GM04504 (cell line): ENCODE measurements at regions not wholly inside any gene's neighbourhood (a gene's known extent, or its start where the extent isn't known, plus 50 kb on each side); places are given as distances from the start of the nearest gene placed in this dataset.

Experiments
- DNase-seq: peaks from one replicate; pipeline ENCODE4 v3.0.0-alpha.2; 2012; ENCODE audit warnings: low read depth

- no peak for DNase-seq
Measured at GRCh38 chr4:185987961-185988627, 80.9 kb upstream of the TLR3 start.

DNA sequence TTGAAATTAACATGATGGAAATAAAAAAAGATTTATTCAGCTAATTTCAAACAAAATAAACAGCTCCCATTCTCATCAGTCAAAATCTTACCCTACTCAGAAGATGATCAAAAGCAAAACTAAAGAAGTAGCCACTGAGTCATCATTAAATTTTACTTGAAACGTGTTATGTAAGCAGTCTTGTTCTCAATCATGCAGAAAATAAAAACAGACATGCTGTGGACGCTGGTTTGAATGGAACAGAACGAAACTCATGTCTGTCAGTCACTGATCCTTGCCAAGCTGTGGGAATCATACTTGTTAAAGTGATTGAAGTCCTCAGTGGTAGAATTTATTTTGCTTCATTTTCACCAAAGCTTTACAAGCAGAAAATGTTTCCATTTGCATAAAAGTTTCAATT, 77.2 kb upstream of the TLR3 start:
- no peak for DNase-seq

DNA sequence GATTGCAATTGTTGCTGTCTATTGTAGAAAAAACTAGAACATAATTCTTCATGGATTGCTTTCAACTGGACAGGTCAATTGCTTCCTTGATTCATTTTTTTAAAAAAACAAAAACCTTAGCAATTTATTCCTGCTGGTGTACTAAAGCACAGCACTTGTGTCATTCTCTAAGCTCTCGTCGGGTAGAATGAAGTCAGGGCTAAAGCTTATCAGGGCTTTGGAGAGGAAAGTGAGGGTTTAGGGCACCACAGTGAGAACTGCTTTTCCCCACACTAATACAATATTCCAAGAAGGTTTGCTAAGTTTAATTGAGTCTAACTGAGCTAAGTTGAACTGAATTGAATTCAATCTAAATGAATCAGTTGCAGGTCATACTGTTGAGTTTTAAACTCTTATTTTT, 76.4 kb upstream of the TLR3 start:
- DNase-seq, result no peak

DNA sequence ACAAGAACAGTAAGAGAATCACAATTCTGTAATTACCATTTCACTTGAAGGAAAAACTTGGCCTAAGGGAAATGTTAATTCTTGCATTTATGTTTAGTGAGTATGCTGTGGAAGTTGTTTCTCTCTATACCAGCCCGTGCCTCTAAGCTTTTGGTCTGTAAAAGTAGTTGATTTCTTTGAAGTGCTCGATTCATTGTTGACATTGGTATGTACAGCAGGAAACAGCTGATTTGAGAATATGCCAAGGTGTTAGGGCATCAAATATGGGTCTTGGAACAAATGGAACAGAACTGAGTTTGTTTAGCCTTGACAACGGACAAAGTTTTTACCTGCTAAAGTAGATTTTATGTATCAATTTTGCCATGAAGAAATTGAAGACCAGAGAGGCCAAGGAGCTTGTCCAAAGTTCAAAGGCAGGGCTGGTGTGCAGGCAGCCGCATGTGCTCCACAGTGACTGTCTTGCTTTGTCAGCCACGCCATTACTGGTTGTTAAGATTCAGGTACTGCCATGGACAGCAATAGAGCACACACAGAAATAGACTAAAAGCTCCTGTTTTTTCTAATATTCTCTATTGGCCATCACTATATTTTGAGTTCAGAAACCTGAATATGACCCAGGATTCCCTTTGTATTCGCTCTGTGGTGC, 75.5 kb upstream of the TLR3 start:
- DNase-seq, result no peak

- DNase-seq, result no peak
Measured at GRCh38 chr4:185994750-185995149, 74.2 kb upstream of the TLR3 start.

- no peak for DNase-seq
Measured at GRCh38 chr4:185995665-185996064, 73.3 kb upstream of the TLR3 start.

GRCh38 chr4:185997296-185997695, 71.7 kb upstream of the TLR3 start:
- no peak for DNase-seq

DNA sequence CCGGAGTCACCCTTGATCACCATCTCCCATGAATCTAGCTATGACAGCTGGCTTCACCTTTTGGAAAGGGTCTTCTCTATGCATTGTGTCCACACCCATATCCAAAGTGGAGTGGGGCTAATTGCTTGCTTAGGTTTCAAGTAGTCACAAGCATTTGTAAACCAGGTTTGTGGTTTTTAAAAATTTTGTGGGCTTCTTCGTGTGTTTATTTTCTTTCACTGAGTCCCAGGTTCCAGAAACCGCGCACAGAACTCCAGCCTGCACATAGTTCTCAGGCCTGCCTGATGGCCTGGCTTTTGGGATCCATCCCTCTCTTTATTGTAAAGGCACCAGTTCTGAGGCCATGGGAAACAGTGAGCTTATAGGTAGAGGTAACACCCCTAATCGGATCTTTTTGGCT, 70.2 kb upstream of the TLR3 start:
- DNase-seq, result no peak

GRCh38 chr4:185999207-185999606, 69.7 kb upstream of the TLR3 start:
- no peak for DNase-seq

DNA sequence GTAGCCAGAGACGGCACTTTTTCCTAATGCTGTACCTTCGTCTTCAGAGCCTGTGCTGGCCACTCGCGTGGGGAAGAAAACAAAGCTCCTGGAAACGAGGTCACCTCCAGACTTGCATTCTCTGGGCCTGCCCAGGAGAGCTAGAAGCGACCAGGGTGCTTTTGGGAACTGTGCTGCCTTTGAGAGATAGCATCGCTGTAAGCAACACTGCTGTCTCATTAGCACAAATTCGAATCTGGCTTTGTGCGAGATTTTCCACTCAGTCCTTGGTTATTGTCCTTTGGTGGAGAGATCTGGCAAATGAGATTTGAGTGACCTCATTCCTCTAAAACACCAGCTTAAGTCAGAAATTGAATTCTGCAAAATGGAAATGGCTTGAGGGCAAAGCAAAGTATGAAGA, 66.1 kb upstream of the TLR3 start:
- no peak for DNase-seq

GRCh38 chr4:186003746-186004145, 65.2 kb upstream of the TLR3 start:
- DNase-seq, result no peak

DNA sequence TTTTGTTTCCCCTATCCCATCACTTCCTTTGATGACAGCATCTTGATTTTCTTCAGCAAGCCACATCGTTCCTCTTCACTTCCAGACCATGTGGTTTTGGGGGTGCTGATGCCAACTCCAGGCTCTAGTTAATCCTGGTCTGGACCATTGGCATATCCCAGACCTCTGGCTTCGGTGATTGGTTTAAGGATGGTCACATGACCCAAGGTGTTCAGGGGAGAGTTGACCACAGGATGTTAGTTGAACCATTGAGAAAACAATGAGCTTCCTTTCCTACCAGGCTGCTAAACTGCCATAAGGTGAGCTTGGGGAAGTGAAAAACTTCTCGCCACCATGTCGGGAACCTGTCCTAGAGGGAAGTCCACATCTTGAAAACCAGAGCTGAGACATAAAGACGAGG, 60.9 kb upstream of the TLR3 start:
- no peak for DNase-seq

DNA sequence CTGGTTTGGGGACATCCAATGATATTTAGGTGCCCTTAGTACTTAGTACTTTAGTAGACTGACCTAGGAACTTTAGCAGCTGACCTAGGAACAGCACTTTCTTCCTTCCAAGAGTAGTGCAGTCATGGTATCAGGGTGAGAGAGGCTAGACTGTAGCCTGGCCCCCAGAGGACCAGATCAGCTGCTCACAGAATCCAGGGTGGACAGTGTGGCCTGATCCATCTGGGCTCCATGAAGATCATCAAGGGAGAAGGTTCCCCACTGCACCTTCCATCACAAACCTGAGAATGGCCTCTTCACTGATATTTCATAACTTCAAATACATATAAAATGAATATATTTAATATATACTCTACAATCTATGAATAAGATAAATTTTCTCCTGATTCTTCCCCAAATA, 59.0 kb upstream of the TLR3 start:
- DNase-seq, result no peak

- no peak for DNase-seq
Measured at GRCh38 chr4:186010821-186011220, 58.1 kb upstream of the TLR3 start.

GRCh38 chr4:186012071-186012470, 56.9 kb upstream of the TLR3 start:
- DNase-seq, result no peak

- no peak for DNase-seq
Measured at GRCh38 chr4:186013419-186014186, 55.4 kb upstream of the TLR3 start.

DNA sequence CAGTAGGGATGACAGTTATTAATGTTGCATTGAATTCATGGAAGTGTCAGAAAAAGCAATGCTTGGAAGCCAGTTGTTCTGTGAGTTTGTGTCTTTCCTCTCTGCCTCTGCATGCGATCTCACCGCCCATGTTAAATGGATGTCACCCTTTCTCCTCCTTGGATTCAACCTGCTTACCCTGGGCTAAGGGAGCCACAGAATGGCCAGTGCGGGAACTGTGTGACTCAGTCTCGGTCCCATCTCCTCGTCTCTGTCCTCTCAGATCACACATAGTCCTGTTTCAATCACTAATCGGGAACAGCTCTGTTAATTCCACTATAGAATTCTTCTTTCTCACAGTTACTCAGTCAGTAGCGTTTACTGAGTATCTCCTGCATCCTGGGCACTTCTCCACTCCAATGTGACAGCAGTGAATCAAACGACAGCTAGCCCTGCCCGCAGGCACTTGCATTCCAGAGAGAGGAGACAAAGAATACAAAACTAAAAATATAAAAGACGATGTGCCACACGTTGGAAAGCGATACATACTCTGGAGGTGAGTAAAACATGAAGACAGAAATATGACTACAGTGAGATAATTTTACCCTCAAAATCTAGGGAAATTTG, 53.6 kb upstream of the TLR3 start:
- DNase-seq, result no peak

DNA sequence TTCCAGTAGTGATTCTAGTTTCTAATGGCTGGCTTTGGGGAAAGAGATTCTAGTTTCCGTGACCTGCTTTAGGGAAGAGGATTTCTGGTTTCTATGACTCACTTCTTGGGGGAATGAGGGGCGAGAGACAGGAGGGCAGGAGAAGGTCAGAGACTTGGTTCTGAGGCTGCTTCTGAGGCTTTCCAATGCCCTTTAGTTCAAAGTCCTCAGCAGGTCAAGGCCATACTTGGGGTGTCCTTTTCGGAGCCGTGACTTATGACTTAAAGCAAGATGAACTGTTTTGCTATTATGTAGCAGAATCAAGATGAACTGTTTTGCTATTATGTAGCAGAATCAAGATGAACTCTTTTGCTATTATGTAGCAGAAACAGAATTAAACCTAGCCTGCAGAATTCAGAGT, 52.2 kb upstream of the TLR3 start:
- DNase-seq, result no peak

DNA sequence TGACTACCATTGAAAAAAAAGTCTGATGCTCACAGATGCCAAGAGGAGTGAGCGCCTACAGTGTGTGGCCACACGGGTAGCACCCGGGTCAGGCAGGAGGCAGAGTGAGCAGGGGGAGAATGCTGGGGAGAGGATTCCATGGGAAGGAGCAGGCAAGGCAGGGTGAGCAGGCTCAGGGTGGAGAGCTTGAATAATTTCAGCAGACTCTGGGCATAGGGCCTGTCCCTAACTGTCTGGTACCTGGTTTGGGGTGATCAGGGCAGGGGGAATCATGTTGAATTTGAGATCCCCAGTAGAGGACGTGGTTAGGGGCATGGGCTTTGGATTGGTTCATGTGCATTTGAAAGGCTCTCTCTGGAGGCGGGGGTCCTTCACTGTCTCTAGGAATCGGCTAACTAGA, 51.2 kb upstream of the TLR3 start:
- DNase-seq, result no peak

DNA sequence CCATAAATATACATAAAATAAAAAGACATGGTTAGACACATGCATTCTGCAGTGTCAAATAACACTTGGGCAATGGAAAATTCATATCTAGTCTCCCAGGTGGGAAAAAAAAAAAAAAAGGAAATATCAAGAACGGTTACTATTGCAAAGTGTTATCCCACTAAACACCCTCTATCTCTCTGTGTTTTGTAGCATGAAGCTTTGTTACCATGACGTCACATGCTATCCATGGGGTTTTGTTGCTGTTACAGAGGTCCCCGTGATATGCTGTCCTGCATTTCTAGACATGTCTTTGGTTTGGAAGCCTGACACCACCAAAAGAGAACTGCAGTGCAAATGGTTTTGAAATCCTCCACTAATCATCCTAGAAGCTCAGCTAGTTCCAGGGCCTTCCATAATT, 50.7 kb upstream of the TLR3 start:
- DNase-seq, result no peak

DNA sequence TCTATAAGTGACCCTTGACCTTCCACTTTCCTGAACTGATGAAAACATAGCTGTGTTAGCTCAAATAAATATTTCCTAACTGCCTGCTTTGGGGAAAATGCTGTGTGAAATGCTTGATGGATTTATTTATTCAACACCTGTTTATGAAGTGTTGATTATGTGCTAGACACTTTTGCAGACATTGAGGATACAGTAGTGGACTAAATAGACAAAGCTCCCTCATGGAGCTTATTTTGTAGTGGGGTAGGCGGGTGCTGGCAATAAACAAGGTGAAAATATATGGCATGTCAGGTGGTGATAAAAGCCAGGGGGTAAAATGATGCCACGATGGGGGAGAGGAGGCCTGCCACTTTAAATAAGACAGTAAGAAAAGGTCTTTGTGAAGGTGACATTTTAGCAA, 50.2 kb upstream of the TLR3 start:
- DNase-seq, result no peak
